WTC11 (cell line): ENCODE measurements at regions not wholly inside any gene's neighbourhood (a gene's known extent, or its start where the extent isn't known, plus 50 kb on each side); places are given as distances from the start of the nearest gene placed in this dataset.

Experiments used
- ATAC-seq: fragments of 200-7000 bp; cut with Tn5 transposase; 2 replicates; pipeline ENCODE4 v1.10.0; 2021; ENCODE audit warnings: mild to moderate bottlenecking, moderate library complexity
- CTCF ChIA-PET: fragments of 300-600 bp; sonication (Branson Sonifier 250); formaldehyde crosslinking; loops from one replicate; lab custom pipeline; 2021; ENCODE audit warnings: antibody characterized with exemption; lab: Charles Lee
- POLR2A ChIA-PET: fragments of 350-600 bp; sonication (Branson Sonifier 250); formaldehyde crosslinking; loops from one replicate; lab custom pipeline; 2021; ENCODE audit warnings: antibody characterized with exemption; lab: Charles Lee
- DNase-seq: peaks from one replicate; pipeline ENCODE4 v3.0.0; 2021; ENCODE audit warnings: low spot score
- H3K27ac Mint-ChIP-seq: 2 replicates; pipeline ENCODE4 v1.8.0; 2021; ENCODE audit warnings: mixed read lengths
- H3K27me3 Mint-ChIP-seq: 2 replicates; pipeline ENCODE4 v1.8.0; 2021; ENCODE audit warnings: low read depth, mild to moderate bottlenecking, moderate library complexity, mixed read lengths
- H3K36me3 Mint-ChIP-seq: 2 replicates; pipeline ENCODE4 v1.8.0; 2021; ENCODE audit warnings: mixed read lengths
- H3K4me1 Mint-ChIP-seq: 2 replicates; pipeline ENCODE4 v1.8.0; 2022; ENCODE audit warnings: mixed read lengths
- H3K4me3 Mint-ChIP-seq: 2 replicates; pipeline ENCODE4 v1.8.0; 2021; ENCODE audit warnings: mild to moderate bottlenecking, moderate library complexity, mixed read lengths
- H3K9me3 Mint-ChIP-seq: 2 replicates; pipeline ENCODE4 v1.8.0; 2021; ENCODE audit warnings: mixed read lengths
- JAZF1 ChIP-seq: fragments of 250-450 bp; sonication (Bioruptor Pico); IDR thresholded peaks from 2 replicates; pipeline ENCODE4 v1.9.0; 2021; ENCODE audit warnings: moderate library complexity, mild to moderate bottlenecking, inconsistent platforms
- RELA ChIP-seq: sonication (generic); formaldehyde crosslinking; IDR thresholded peaks from 2 replicates; pipeline ENCODE4 v1.8.1; 2022; ENCODE audit warnings: missing genetic modification reagents, mild to moderate bottlenecking, borderline replicate concordance
- SMAD3 ChIP-seq: sonication (generic); formaldehyde crosslinking; IDR thresholded peaks from 2 replicates; pipeline ENCODE4 v1.8.0; 2022; ENCODE audit warnings: missing genetic modification reagents, mild to moderate bottlenecking, borderline replicate concordance
- SP1 ChIP-seq: sonication (generic); formaldehyde crosslinking; conservative IDR thresholded peaks from 2 replicates; pipeline ENCODE4 v1.8.1; 2022; ENCODE audit warnings: missing genetic modification reagents
- ZBTB21 ChIP-seq: sonication (generic); formaldehyde crosslinking; IDR thresholded peaks from 2 replicates; pipeline ENCODE4 v1.8.1; 2023; ENCODE audit warnings: mild to moderate bottlenecking, missing genetic modification reagents, borderline replicate concordance
- ZNF396 ChIP-seq: fragments of 250-450 bp; sonication (Bioruptor Pico); IDR thresholded peaks from 2 replicates; pipeline ENCODE4 v1.8.0; 2021; ENCODE audit warnings: mild to moderate bottlenecking, moderate library complexity, borderline replicate concordance
- ZNF416 ChIP-seq: fragments of 250-450 bp; sonication (Bioruptor Pico); IDR thresholded peaks from 2 replicates; pipeline ENCODE4 v1.9.0; 2021; ENCODE audit warnings: mild to moderate bottlenecking, inconsistent platforms
- TF ChIP-seq, protein P1 (sequence below): sonication (generic); formaldehyde crosslinking; IDR thresholded peaks from 2 replicates; pipeline ENCODE4 v1.8.1; 2022; ENCODE audit warnings: mild to moderate bottlenecking, missing genetic modification reagents, moderate library complexity, borderline replicate concordance
- TF ChIP-seq, protein P2 (sequence below): sonication (generic); formaldehyde crosslinking; IDR thresholded peaks from 2 replicates; pipeline ENCODE4 v1.8.1; 2023; ENCODE audit warnings: mild to moderate bottlenecking, missing genetic modification reagents, moderate library complexity
- TF ChIP-seq, protein P3 (sequence below): sonication (generic); formaldehyde crosslinking; IDR thresholded peaks from 2 replicates; pipeline ENCODE4 v1.8.1; 2022; ENCODE audit warnings: low read depth, missing genetic modification reagents, borderline replicate concordance
- TF ChIP-seq, protein P4 (sequence below): sonication (generic); formaldehyde crosslinking; IDR thresholded peaks from 2 replicates; pipeline ENCODE4 v1.8.1; 2023; ENCODE audit warnings: mild to moderate bottlenecking, moderate library complexity, missing genetic modification reagents
- TF ChIP-seq, protein P5 (sequence below): fragments of 250-450 bp; sonication (Bioruptor Pico); conservative IDR thresholded peaks from 2 replicates; pipeline ENCODE4 v1.9.0; 2021; ENCODE audit warnings: mild to moderate bottlenecking
- TF ChIP-seq, protein P6 (sequence below): fragments of 250-450 bp; sonication (Bioruptor Pico); IDR thresholded peaks from 2 replicates; pipeline ENCODE4 v1.9.0; 2021; ENCODE audit warnings: mild to moderate bottlenecking, borderline replicate concordance
- TF ChIP-seq, protein P7 (sequence below): sonication (generic); formaldehyde crosslinking; IDR thresholded peaks from 2 replicates; pipeline ENCODE4 v1.8.0; 2022; ENCODE audit warnings: mild to moderate bottlenecking, missing genetic modification reagents
- TF ChIP-seq, protein P8 (sequence below): fragments of 200-600 bp; IDR thresholded peaks from 2 replicates; pipeline ENCODE4 v1.8.0; 2022; ENCODE audit warnings: antibody characterized with exemption

DNA sequence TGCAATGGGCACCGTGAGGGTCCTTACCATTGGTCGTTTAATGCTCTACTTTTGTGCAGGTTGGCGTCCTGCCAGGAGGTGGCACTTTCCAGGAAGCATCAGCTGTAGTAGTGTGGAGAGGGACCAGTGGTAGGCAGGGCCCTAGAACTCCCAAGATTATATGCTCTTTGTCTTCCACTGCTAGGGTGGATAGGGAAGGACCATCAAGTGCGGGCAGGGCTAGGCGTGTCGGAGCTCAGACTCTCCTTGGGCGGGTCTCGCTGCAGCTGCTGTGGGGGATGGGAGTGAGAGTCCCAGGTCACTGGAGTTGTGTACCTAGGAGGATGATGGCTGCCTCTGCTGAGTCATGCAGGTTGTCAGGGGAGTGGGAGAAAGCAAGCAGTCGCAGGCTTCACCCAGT is 134.7 kb downstream of the KLF8 start:
- ChIA-PET POLR2A (no interaction called here), CTCF (no interaction called here)
- Mint-ChIP-seq H3K4me3 (no peak overlapping the region), H3K27me3 (peaks cover 2% of the 10 kb centered on the region), H3K9me3 (peaks cover 23% of the 10 kb centered on the region), H3K4me1 (peaks cover 10% of the 10 kb centered on the region; the same call in 1 of the 2 replicates), H3K27ac (no peak overlapping the region), H3K36me3 (no peaks in the 10 kb centered on the region)
- ATAC-seq (0 out of 2 replicates have a peak, but pooled peaks have one; percentile 30), DNase-seq (peak; percentile 10)
- TF ChIP-seq, protein P1, sequence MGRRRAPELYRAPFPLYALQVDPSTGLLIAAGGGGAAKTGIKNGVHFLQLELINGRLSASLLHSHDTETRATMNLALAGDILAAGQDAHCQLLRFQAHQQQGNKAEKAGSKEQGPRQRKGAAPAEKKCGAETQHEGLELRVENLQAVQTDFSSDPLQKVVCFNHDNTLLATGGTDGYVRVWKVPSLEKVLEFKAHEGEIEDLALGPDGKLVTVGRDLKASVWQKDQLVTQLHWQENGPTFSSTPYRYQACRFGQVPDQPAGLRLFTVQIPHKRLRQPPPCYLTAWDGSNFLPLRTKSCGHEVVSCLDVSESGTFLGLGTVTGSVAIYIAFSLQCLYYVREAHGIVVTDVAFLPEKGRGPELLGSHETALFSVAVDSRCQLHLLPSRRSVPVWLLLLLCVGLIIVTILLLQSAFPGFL: no peak
- TF ChIP-seq, protein P2, sequence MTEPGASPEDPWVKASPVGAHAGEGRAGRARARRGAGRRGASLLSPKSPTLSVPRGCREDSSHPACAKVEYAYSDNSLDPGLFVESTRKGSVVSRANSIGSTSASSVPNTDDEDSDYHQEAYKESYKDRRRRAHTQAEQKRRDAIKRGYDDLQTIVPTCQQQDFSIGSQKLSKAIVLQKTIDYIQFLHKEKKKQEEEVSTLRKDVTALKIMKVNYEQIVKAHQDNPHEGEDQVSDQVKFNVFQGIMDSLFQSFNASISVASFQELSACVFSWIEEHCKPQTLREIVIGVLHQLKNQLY (CRISPR knock-in tag): no peak
- no peak for TF ChIP-seq SP1
- TF ChIP-seq, protein P3, sequence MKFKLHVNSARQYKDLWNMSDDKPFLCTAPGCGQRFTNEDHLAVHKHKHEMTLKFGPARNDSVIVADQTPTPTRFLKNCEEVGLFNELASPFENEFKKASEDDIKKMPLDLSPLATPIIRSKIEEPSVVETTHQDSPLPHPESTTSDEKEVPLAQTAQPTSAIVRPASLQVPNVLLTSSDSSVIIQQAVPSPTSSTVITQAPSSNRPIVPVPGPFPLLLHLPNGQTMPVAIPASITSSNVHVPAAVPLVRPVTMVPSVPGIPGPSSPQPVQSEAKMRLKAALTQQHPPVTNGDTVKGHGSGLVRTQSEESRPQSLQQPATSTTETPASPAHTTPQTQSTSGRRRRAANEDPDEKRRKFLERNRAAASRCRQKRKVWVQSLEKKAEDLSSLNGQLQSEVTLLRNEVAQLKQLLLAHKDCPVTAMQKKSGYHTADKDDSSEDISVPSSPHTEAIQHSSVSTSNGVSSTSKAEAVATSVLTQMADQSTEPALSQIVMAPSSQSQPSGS (CRISPR knock-in tag): no peak
- TF ChIP-seq, protein P4, sequence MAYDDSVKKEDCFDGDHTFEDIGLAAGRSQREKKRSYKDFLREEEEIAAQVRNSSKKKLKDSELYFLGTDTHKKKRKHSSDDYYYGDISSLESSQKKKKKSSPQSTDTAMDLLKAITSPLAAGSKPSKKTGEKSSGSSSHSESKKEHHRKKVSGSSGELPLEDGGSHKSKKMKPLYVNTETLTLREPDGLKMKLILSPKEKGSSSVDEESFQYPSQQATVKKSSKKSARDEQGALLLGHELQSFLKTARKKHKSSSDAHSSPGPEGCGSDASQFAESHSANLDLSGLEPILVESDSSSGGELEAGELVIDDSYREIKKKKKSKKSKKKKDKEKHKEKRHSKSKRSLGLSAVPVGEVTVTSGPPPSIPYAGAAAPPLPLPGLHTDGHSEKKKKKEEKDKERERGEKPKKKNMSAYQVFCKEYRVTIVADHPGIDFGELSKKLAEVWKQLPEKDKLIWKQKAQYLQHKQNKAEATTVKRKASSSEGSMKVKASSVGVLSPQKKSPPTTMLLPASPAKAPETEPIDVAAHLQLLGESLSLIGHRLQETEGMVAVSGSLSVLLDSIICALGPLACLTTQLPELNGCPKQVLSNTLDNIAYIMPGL (CRISPR knock-in tag): no peak

DNA sequence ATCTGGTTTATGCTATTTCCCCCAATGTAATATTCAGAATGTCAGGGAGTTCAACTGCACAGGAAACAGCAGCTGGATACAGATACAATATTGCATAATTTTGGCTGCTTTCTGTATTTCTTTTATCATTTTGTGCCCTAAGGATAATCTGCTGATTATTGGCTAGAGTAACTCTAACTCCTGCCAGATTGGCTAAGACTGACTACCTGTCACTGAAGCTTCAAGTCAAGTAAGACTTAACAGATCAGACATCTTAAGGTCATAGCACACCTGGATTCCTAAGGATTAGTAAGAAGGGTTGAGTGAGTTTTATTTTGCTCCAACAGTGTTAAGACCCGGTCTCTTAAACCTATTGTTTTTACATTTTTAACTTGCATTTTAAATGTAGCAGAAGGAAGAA is 136.8 kb downstream of the KLF8 start:
- POLR2A ChIA-PET: no interaction called here
- no peak for TF ChIP-seq SMAD3 (CRISPR knock-in tag)
- TF ChIP-seq, protein P5, sequence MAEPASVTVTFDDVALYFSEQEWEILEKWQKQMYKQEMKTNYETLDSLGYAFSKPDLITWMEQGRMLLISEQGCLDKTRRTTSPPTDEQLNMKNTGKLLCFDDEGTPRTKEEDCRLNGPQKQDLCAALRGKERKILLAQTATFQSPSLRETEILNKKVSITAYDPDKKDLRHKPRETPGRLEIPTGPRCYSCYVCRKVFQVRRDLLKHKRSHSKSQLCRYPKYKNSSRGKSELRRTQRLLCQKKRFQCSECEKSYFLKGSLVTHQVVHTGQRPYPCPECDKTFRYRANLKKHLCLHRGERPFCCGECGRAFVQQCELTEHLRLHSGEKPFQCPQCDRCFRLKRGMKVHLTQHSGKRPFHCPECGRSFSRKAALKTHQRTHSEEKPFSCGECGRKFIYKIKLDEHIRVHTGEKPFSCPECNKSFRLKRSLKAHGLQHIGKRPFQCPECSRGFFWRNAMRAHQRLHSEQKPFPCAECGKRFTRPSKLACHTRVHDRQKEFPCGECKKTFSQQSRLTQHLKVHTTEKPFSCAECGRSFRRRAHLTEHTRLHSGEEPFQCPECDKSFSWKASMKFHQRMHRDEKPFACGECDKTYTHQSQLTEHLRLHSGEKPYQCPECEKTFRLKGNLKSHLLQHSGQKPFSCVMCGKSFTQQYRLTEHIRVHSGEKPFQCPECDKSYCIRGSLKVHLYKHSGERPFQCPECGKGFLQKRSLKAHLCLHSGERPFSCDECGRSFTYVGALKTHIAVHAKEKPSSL (CRISPR knock-in tag): no peak
- TF ChIP-seq, protein P6, sequence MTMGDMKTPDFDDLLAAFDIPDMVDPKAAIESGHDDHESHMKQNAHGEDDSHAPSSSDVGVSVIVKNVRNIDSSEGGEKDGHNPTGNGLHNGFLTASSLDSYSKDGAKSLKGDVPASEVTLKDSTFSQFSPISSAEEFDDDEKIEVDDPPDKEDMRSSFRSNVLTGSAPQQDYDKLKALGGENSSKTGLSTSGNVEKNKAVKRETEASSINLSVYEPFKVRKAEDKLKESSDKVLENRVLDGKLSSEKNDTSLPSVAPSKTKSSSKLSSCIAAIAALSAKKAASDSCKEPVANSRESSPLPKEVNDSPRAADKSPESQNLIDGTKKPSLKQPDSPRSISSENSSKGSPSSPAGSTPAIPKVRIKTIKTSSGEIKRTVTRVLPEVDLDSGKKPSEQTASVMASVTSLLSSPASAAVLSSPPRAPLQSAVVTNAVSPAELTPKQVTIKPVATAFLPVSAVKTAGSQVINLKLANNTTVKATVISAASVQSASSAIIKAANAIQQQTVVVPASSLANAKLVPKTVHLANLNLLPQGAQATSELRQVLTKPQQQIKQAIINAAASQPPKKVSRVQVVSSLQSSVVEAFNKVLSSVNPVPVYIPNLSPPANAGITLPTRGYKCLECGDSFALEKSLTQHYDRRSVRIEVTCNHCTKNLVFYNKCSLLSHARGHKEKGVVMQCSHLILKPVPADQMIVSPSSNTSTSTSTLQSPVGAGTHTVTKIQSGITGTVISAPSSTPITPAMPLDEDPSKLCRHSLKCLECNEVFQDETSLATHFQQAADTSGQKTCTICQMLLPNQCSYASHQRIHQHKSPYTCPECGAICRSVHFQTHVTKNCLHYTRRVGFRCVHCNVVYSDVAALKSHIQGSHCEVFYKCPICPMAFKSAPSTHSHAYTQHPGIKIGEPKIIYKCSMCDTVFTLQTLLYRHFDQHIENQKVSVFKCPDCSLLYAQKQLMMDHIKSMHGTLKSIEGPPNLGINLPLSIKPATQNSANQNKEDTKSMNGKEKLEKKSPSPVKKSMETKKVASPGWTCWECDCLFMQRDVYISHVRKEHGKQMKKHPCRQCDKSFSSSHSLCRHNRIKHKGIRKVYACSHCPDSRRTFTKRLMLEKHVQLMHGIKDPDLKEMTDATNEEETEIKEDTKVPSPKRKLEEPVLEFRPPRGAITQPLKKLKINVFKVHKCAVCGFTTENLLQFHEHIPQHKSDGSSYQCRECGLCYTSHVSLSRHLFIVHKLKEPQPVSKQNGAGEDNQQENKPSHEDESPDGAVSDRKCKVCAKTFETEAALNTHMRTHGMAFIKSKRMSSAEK (CRISPR knock-in tag): no peak
- TF ChIP-seq, protein P7, sequence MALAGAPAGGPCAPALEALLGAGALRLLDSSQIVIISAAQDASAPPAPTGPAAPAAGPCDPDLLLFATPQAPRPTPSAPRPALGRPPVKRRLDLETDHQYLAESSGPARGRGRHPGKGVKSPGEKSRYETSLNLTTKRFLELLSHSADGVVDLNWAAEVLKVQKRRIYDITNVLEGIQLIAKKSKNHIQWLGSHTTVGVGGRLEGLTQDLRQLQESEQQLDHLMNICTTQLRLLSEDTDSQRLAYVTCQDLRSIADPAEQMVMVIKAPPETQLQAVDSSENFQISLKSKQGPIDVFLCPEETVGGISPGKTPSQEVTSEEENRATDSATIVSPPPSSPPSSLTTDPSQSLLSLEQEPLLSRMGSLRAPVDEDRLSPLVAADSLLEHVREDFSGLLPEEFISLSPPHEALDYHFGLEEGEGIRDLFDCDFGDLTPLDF (CRISPR knock-in tag): no peak
- no peak for TF ChIP-seq ZNF396
- TF ChIP-seq RELA (CRISPR knock-in tag): no peak
- TF ChIP-seq ZBTB21 (CRISPR knock-in tag): no peak
- TF ChIP-seq, protein P1: no peak
- TF ChIP-seq ZNF416 (CRISPR knock-in tag): no peak
- TF ChIP-seq, protein P8, sequence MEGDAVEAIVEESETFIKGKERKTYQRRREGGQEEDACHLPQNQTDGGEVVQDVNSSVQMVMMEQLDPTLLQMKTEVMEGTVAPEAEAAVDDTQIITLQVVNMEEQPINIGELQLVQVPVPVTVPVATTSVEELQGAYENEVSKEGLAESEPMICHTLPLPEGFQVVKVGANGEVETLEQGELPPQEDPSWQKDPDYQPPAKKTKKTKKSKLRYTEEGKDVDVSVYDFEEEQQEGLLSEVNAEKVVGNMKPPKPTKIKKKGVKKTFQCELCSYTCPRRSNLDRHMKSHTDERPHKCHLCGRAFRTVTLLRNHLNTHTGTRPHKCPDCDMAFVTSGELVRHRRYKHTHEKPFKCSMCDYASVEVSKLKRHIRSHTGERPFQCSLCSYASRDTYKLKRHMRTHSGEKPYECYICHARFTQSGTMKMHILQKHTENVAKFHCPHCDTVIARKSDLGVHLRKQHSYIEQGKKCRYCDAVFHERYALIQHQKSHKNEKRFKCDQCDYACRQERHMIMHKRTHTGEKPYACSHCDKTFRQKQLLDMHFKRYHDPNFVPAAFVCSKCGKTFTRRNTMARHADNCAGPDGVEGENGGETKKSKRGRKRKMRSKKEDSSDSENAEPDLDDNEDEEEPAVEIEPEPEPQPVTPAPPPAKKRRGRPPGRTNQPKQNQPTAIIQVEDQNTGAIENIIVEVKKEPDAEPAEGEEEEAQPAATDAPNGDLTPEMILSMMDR: no peak
- no peak for TF ChIP-seq JAZF1 (CRISPR knock-in tag)

More for the DNA sequence above, 136.8 kb downstream of the KLF8 start:
- DNase-seq (no peak), ATAC-seq (no peak)
- Mint-ChIP-seq H3K9me3 (peaks cover 15% of the 10 kb centered on the region; the same call in 1 of the 2 replicates), H3K4me1 (peaks cover 4% of the 10 kb centered on the region; the same call in 1 of the 2 replicates), H3K4me3 (no peak overlapping the region), H3K27ac (no peak overlapping the region), H3K36me3 (no peaks in the 10 kb centered on the region), H3K27me3 (peaks cover 2% of the 10 kb centered on the region; the same call in 1 of the 2 replicates)
- CTCF ChIA-PET: no interaction called here
